GM04503 (cell line): ENCODE measurements at regions not wholly inside any gene's neighbourhood (a gene's known extent, or its start where the extent isn't known, plus 50 kb on each side); places are given as distances from the start of the nearest gene placed in this dataset.

Experiments used
- DNase-seq: peaks from one replicate; pipeline ENCODE4 v3.0.0-alpha.2; 2012; ENCODE audit warnings: low read depth

GRCh38 chr20:23205611-23206041 is 119.5 kb upstream of the CD93 start:
- no peak for DNase-seq

DNA sequence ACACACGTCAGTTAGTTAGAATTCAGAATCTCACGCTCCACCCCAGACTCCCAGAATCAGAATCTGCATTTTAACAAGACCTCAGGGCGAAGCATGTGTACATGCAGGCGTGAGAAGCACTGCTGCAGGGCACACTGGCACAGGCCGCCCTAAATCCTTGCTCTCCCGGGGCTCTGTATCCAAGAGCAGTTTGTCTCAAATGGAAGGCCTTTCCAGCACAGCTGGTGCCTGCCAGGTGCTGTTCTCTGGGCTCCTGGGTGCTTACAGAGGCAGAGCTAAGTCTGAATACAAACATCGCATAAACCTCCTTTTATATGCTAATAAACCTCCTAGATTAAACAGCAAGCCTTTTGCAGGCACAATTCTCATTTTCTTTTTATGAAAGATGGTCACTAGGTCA is 119.1 kb upstream of the CD93 start:
- no peak for DNase-seq

GRCh38 chr20:23203951-23204730 is 118.0 kb upstream of the CD93 start:
- no peak for DNase-seq

DNA sequence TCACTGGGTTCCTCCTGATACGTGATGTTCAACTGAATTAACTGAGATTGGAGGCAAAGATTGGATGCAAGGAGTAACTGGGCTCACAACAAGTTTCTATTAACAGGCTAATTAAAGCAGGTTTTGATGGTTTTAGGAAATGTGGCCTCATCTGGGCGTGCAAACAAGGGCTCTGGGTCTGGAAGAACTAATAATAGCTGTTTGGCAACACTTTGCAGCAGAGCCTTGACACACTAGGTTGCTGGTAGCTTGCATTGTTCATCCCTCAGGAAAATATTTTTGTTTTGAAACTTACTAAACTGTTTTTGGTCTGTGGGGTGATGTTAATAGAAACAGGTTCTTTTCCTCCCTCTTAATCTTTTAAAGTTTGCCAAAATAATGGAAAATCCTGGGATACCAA is 117.2 kb upstream of the CD93 start:
- no peak for DNase-seq

DNA sequence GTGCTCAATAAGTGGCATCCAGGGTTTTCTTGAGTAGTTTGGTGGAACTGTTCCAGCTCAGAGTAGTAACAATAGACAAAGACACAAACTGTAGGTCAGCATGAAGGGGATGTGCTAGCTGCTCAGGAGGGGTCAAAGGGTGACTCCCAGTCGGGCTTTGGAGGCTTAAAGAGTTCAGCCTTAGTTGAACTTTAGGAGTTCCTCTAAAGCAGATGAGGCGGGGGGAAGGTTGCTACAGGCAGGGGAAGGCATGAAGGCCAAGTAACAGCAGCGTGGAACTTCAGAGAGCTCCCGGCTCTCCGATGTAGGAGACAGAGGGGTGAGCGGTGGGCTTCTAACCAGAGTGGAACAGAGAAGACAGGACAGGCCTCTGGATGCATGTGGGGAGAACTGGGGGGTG is 115.5 kb upstream of the CD93 start:
- DNase-seq, result no peak

GRCh38 chr20:23200914-23201313 is 114.8 kb upstream of the CD93 start:
- DNase-seq, result no peak

GRCh38 chr20:23200413-23200812 is 114.3 kb upstream of the CD93 start:
- DNase-seq, result no peak

- no peak for DNase-seq
Measured at GRCh38 chr20:23199356-23199755, 113.2 kb upstream of the CD93 start.

DNA sequence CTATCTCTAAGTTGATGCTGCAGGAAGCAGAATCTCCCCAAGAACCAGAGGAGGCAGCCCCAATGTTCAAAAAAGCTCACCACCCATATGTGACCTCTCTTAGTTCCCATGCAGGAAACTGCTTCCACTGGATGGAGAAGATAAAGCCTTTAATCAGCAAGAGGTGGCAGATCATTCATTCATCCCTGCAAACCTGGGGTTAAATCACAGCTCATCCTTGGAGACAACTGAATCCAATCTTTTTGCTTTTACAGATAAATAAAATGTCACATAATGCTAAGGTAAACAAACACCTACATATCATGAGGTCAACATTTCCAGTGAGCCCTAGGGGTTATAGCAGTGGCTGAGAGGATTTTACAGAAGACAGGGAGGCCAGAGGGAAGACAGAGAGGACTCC is 112.7 kb upstream of the CD93 start:
- DNase-seq, result no peak

- DNase-seq, result no peak
Measured at GRCh38 chr20:23197836-23198235, 111.7 kb upstream of the CD93 start.

GRCh38 chr20:23195636-23196035 is 109.5 kb upstream of the CD93 start:
- DNase-seq, result no peak

- no peak for DNase-seq
Measured at GRCh38 chr20:23193801-23194384, 107.8 kb upstream of the CD93 start.

GRCh38 chr20:23192469-23192868 is 106.3 kb upstream of the CD93 start:
- DNase-seq, result no peak

DNA sequence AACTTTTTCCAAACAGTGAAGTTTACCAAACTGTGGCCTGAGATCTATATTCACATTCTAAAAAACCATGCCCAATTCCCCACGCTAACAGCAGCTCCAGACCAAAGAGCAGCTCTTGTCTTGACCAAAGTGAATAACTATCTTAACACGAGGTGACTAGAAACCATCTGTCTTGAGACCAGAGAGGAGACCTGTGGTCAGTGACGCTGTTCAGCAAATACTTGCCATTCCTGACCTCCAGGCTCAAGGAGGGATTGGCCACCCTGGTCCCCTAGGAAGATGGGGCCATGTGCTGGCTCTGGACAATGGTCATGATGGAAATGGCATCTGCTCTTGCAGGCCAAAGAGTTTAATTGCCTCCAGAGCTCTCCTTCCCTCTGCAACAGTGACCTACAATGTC is 104.4 kb upstream of the CD93 start:
- no peak for DNase-seq

GRCh38 chr20:23189854-23190253 is 103.7 kb upstream of the CD93 start:
- no peak for DNase-seq

- no peak for DNase-seq
Measured at GRCh38 chr20:23189341-23189740, 103.2 kb upstream of the CD93 start.

DNA sequence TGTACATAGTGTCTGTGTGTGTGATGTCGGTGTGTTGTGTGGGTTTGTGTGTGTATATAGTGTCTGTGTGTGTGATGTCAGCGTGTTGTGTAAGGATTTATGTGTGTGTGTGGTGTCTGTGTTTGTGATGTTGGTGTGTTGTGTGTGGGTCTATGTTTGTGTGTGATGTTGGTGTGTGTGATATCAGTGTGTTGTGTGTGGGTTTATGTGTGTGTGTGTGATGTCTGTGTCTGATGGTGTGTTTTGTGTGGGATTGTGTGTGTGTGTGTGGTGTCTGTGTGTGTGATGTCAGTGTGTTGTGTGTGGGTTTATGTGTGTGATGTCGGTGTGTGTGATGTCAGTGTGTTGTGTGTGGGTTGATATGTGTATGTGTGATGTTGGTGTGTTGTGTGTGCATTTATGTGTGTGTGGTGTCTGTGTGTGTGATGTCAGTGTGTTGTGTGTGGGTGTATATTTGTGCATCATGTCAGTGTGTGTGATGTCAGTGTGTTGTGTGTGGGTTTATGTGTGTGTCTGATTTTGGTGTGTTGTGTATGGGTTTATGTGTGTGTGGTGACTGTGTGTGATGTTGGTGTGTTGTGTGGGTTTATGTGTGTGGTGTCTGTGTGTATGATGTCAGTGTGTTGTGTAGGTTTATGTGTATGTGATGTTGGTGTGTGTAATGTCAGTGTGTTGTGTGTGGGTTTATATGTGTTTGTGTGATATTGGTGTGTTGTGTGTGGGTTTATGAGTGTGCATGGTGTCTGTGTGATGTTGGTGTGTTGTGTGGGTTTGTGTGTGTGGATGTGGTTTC is 102.4 kb upstream of the CD93 start:
- no peak for DNase-seq

GRCh38 chr20:23187751-23188150 is 101.6 kb upstream of the CD93 start:
- DNase-seq, result no peak

DNA sequence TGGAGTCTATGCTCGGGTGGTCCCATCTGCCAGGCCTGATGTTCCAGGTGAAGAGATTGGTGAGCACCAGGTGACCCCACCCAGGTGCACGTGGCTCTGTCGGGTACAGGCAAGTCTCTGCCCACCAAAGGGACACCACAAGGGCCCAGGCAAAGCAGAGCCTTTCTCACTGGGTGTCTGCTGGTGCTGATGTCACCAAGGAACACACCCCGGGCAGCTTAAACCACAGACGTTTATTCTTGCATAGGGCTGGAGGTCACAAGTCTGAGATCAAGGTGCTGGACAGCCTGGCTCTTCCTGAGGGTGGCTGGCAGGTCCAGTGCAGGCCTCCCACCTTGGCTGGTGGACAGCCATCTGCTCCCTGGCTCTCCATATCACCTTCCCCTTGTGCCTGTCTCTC is 100.7 kb upstream of the CD93 start:
- no peak for DNase-seq

DNA sequence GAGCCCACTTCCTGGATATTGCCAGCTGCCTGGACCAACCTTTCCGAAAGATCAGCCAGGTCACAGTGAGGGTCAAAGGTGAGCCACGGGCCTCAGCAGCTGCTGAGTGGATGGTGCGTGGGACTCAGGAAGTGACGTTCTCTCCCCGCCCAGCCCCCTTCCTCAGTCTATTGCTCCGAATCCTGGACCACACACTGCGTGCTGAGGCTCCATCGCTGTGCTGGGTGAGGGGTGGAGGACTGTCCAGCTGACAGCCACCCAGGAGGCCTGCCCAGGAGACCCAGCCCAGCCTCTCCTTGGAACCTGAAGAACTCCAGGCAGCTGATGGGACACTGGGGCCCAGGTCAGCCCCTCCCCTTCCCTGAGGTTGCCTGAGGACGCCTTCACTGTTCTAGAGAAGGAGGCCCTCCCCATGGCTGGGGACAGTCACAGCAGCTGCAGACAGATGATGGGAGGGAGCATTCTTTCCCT is 94.4 kb upstream of the CD93 start:
- DNase-seq, result no peak

DNA sequence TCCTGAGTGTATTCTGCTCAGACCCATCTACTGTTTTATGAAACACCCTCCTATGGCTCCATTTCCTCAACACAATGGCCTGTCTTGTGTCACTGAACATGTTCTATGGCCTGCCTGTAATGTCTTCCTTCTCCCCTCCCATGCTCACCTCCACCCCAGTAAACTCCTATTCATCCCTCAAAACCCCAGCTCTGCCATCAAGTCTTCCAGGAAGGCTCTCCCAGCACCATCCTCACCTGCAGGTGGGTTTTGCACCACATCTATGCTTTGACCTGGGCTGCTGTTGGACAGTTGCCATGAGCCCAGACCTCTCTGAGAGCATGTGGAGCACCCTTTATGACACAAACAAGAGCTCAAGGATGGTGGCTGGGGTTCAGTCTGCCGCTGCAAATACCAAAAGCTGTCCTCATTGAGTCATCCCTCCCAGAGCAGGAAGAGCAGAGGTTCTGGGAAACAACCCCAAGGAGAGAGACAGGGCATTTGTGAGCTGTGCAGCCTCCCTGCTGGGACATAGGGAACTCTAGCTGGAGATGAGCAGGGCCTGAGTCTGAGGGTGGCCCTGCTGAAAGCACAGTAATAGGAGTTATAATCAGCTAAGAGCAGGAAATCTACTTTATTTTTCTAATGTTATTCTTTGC is 93.8 kb upstream of the CD93 start:
- DNase-seq, result no peak

- no peak for DNase-seq
Measured at GRCh38 chr20:23178806-23179205, 92.7 kb upstream of the CD93 start.

DNA sequence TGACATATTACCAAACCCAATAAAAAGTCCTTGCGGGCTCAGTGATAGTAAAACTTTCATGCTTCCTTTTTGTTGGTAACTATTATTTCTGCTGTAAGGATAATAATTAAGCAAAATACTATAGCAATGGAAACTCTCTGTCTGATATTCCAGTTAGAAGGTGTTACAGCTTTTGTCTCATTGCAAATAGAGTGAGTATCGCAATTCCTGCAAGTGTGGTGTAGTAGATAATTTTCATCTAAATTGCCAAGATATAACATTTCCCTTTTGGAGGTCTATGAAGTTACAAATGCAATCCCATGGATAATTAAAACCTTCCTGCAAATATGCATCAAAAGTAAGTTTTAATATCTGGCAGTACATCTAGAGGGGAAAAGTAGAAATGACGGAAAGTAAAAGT is 88.7 kb upstream of the CD93 start:
- no peak for DNase-seq
